DND-41 (cell line): ENCODE measurements at regions not wholly inside any gene's neighbourhood (a gene's known extent, or its start where the extent isn't known, plus 50 kb on each side); places are given as distances from the start of the nearest gene placed in this dataset.

Experiments
- ATAC-seq: fragments of 200-7000 bp; cut with Tn5 transposase; 3 replicates; pipeline ENCODE4 v1.9.1; 2021; ENCODE audit warnings: low read depth; ENCODE audit not compliant: insufficient read depth
- DNase-seq: peaks from one replicate; pipeline ENCODE4 v3.0.0-alpha.2; 2020
- H2AFZ ChIP-seq: 2 replicates; pipeline ENCODE4 v1.6.0; 2012; ENCODE audit warnings: low read depth, low read length
- H3K27ac ChIP-seq: 2 replicates; pipeline ENCODE4 v1.5.1; 2012; ENCODE audit warnings: low read length, inconsistent platforms
- H3K27me3 ChIP-seq: fragments of 200-600 bp; sonication (generic); 2 replicates; pipeline ENCODE4 v1.6.0; 2012; ENCODE audit warnings: low read length, mild to moderate bottlenecking, inconsistent platforms; ENCODE audit not compliant: insufficient read depth, poor library complexity
- H3K36me3 ChIP-seq: 2 replicates; pipeline ENCODE4 v1.5.1; 2012; ENCODE audit warnings: low read length, inconsistent platforms; ENCODE audit not compliant: insufficient read depth
- H3K4me1 ChIP-seq: 2 replicates; pipeline ENCODE4 v1.5.1; 2012; ENCODE audit warnings: mild to moderate bottlenecking, low read length; ENCODE audit not compliant: insufficient read depth
- H3K4me2 ChIP-seq: 2 replicates; pipeline ENCODE4 v1.6.0; 2012; ENCODE audit warnings: mild to moderate bottlenecking, moderate library complexity, low read length, inconsistent platforms; ENCODE audit not compliant: insufficient read depth
- H3K4me3 ChIP-seq, 2 experiments: fragments of 200-600 bp in 1 of 2; shearing (Covaris generic) in 1 of 2; 2 replicates each; pipeline ENCODE4 v1.5.1; 2012 to 2016; ENCODE audit warnings: inconsistent platforms in 2 of 2, low read length in 2 of 2, mild to moderate bottlenecking in 2 of 2, low read depth in 1 of 2, moderate library complexity in 1 of 2
- H3K79me2 ChIP-seq: 2 replicates; pipeline ENCODE4 v1.6.0; 2012; ENCODE audit warnings: low read length, inconsistent platforms; ENCODE audit not compliant: insufficient read depth
- H3K9ac ChIP-seq: 2 replicates; pipeline ENCODE4 v1.6.0; 2012; ENCODE audit warnings: low read depth, mild to moderate bottlenecking, inconsistent platforms, low read length, moderate library complexity
- H3K9me3 ChIP-seq: 2 replicates; pipeline ENCODE4 v1.5.1; 2012; ENCODE audit warnings: low read length, moderate library complexity, mild to moderate bottlenecking, inconsistent platforms; ENCODE audit not compliant: insufficient read depth, severe bottlenecking
- H4K20me1 ChIP-seq: 2 replicates; pipeline ENCODE4 v1.6.0; 2012; ENCODE audit warnings: low read length; ENCODE audit not compliant: insufficient read depth
- CTCF ChIP-seq: IDR thresholded peaks from 2 replicates; pipeline ENCODE4 v1.5.1; 2012; ENCODE audit warnings: borderline replicate concordance, low read length, moderate library complexity, mild to moderate bottlenecking; ENCODE audit not compliant: poor library complexity, severe bottlenecking; ENCODE audit errors: extremely low read depth
- EZH2 ChIP-seq: IDR thresholded peaks from 3 replicates; pipeline ENCODE4 v1.6.1; 2012; ENCODE audit warnings: borderline replicate concordance, low read depth, mild to moderate bottlenecking, moderate library complexity, low read length, inconsistent platforms; ENCODE audit not compliant: severe bottlenecking

- ATAC-seq, result no peak
- no peak overlapping the region for H3K27ac ChIP-seq
- DNase-seq, result no peak
- H3K79me2 ChIP-seq, result no peaks in the 10 kb centered on the region
- no peak overlapping the region for H3K4me3 ChIP-seq
- no peak overlapping the region for H3K4me2 ChIP-seq
- H3K4me1 ChIP-seq, result no peaks in the 10 kb centered on the region
- H4K20me1 ChIP-seq, result no peaks in the 10 kb centered on the region
- no peaks in the 10 kb centered on the region for H3K27me3 ChIP-seq
- H3K9ac ChIP-seq, result no peak overlapping the region
- no peak overlapping the region for H2AFZ ChIP-seq
- no peaks in the 10 kb centered on the region for H3K36me3 ChIP-seq
- TF ChIP-seq CTCF (no peak), EZH2 (no peak)
- H3K9me3 ChIP-seq, result no peaks in the 10 kb centered on the region
Measured at GRCh38 chr10:105857268-105858264, 1216.5 kb downstream of the SORCS3 start.

- no peaks in the 10 kb centered on the region for H4K20me1 ChIP-seq
- ATAC-seq, result no peak
- no peaks in the 10 kb centered on the region for H3K27me3 ChIP-seq
- H3K36me3 ChIP-seq, result no peaks in the 10 kb centered on the region
- H3K4me1 ChIP-seq, result no peaks in the 10 kb centered on the region
- no peak for DNase-seq
- H3K79me2 ChIP-seq, result no peaks in the 10 kb centered on the region
- no peak overlapping the region for H3K4me3 ChIP-seq
- no peaks in the 10 kb centered on the region for H3K9me3 ChIP-seq
- no peak for TF ChIP-seq EZH2
- no peak for TF ChIP-seq CTCF
- H3K9ac ChIP-seq, result no peak overlapping the region
- no peak overlapping the region for H3K4me2 ChIP-seq
- no peak overlapping the region for H3K27ac ChIP-seq
- no peak overlapping the region for H2AFZ ChIP-seq
Measured at GRCh38 chr10:105855791-105856190, 1214.7 kb downstream of the SORCS3 start.

GRCh38 chr10:105844676-105845570, 1203.8 kb downstream of the SORCS3 start:
- DNase-seq (no peak), ATAC-seq (no peak)
- no peaks in the 10 kb centered on the region for H3K79me2 ChIP-seq
- H3K27ac ChIP-seq, result no peak overlapping the region
- H3K4me1 ChIP-seq, result no peaks in the 10 kb centered on the region
- H2AFZ ChIP-seq, result no peak overlapping the region
- H3K4me2 ChIP-seq, result no peak overlapping the region
- H3K9me3 ChIP-seq, result no peaks in the 10 kb centered on the region
- no peaks in the 10 kb centered on the region for H4K20me1 ChIP-seq
- no peak overlapping the region for H3K4me3 ChIP-seq
- no peak overlapping the region for H3K9ac ChIP-seq
- no peaks in the 10 kb centered on the region for H3K27me3 ChIP-seq
- H3K36me3 ChIP-seq, result no peaks in the 10 kb centered on the region
- TF ChIP-seq CTCF (no peak), EZH2 (no peak)
